GM06990 (cell line): ENCODE measurements at regions not wholly inside any gene's neighbourhood (a gene's known extent, or its start where the extent isn't known, plus 50 kb on each side); places are given as distances from the start of the nearest gene placed in this dataset.

Source experiments
- DNase-seq: peaks from one replicate; pipeline ENCODE4 v3.0.0-alpha.2; 2011; ENCODE audit not compliant: insufficient read length; ENCODE audit errors: extremely low read depth
- H3K27me3 ChIP-seq: replicated peaks from 2 replicates; pipeline ENCODE4 v1.6.0; 2011; ENCODE audit warnings: low read length; ENCODE audit not compliant: control insufficient read depth, insufficient read depth
- H3K36me3 ChIP-seq: 2 replicates; pipeline ENCODE4 v1.5.1; 2011; ENCODE audit warnings: low read length; ENCODE audit not compliant: control insufficient read depth, insufficient read depth
- H3K4me3 ChIP-seq: replicated peaks from 2 replicates; pipeline ENCODE4 v1.5.1; 2011; ENCODE audit warnings: low read depth, mild to moderate bottlenecking, control low read depth, low read length
- CTCF ChIP-seq: IDR thresholded peaks from 2 replicates; pipeline ENCODE4 v1.5.1; 2011; ENCODE audit warnings: low read length, control low read depth, mild to moderate bottlenecking, inconsistent platforms; ENCODE audit not compliant: insufficient read depth, poor library complexity, severe bottlenecking

- no peak overlapping the region for H3K4me3 ChIP-seq
- DNase-seq, result no peak
- no peaks in the 10 kb centered on the region for H3K36me3 ChIP-seq
- no peaks in the 10 kb centered on the region for H3K27me3 ChIP-seq
- TF ChIP-seq CTCF, result no peak
Observed at GRCh38 chr14:22469538-22470303, 119.3 kb downstream of the DAD1 start.

- no peak for TF ChIP-seq CTCF
- Histone ChIP-seq H3K27me3 (no peaks in the 10 kb centered on the region), H3K36me3 (no peaks in the 10 kb centered on the region), H3K4me3 (no peak overlapping the region)
- DNase-seq, result no peak
Observed at GRCh38 chr14:22468830-22469229, 120.2 kb downstream of the DAD1 start.

GRCh38 chr14:22466491-22466890 lies 122.5 kb downstream of the DAD1 start:
- no peak for TF ChIP-seq CTCF
- H3K36me3 ChIP-seq, result no peaks in the 10 kb centered on the region
- no peaks in the 10 kb centered on the region for H3K27me3 ChIP-seq
- DNase-seq, result peak; percentile 61
- H3K4me3 ChIP-seq, result no peak overlapping the region

- H3K27me3 ChIP-seq, result no peaks in the 10 kb centered on the region
- no peak for DNase-seq
- no peak overlapping the region for H3K4me3 ChIP-seq
- no peaks in the 10 kb centered on the region for H3K36me3 ChIP-seq
- TF ChIP-seq CTCF, result no peak
Observed at GRCh38 chr14:22465201-22465840, 123.7 kb downstream of the DAD1 start.

GRCh38 chr14:22464422-22465142 lies 124.4 kb downstream of the DAD1 start:
- DNase-seq, result peak; percentile 65
- H3K27me3 ChIP-seq, result no peaks in the 10 kb centered on the region
- H3K36me3 ChIP-seq, result no peaks in the 10 kb centered on the region
- H3K4me3 ChIP-seq, result peak overlapping the region; percentile 29; the same call in 1 of the 2 replicates
- TF ChIP-seq CTCF, result no peak
